Natural killer cell (primary cell): ENCODE measurements at regions not wholly inside any gene's neighbourhood (a gene's known extent, or its start where the extent isn't known, plus 50 kb on each side); places are given as distances from the start of the nearest gene placed in this dataset.

Experiments used
- ATAC-seq, 3 donors: fragments of 150-1000 bp in 2 of 3; fragments of 200-7000 bp in 1 of 3; cut with Tn5 transposase; 1 replicate in 1 of 3; 2 replicates in 2 of 3; pipeline ENCODE4 v1.10.0; 2021; ENCODE audit warnings: mild to moderate bottlenecking in 2 of 3, moderate library complexity in 2 of 3
- DNase-seq, 2 donors: peaks; one replicate each; pipeline versions ENCODE4 v3.0.0 to v3.0.0-alpha.2; 2013 to 2021; ENCODE audit warnings: mixed read lengths in 1 of 2
- H3K27ac ChIP-seq: one replicate; pipeline ENCODE4 v1.5.1; 2013; ENCODE audit warnings: mild to moderate bottlenecking, low read length
- H3K27me3 ChIP-seq: one replicate; pipeline ENCODE4 v1.6.1; 2013; ENCODE audit warnings: low read length; ENCODE audit not compliant: control insufficient read depth, insufficient read depth
- H3K36me3 ChIP-seq: one replicate; pipeline ENCODE4 v1.6.1; 2013; ENCODE audit warnings: low read length; ENCODE audit not compliant: control insufficient read depth, insufficient read depth
- H3K4me1 ChIP-seq: one replicate; pipeline ENCODE4 v1.6.1; 2013; ENCODE audit warnings: low read length; ENCODE audit not compliant: control insufficient read depth, insufficient read depth
- H3K4me3 ChIP-seq: one replicate; pipeline ENCODE4 v1.5.1; 2013; ENCODE audit warnings: low read length
- H3K9me3 ChIP-seq: one replicate; pipeline ENCODE4 v1.6.1; 2013; ENCODE audit warnings: low read length; ENCODE audit not compliant: control insufficient read depth, insufficient read depth
- H3K27ac Mint-ChIP-seq, 2 donors: one replicate each; pipeline ENCODE4 v1.8.0; 2022; ENCODE audit warnings: mild to moderate bottlenecking in 2 of 2, mixed read lengths in 2 of 2, moderate library complexity in 1 of 2
- H3K27me3 Mint-ChIP-seq, 2 donors: one replicate each; pipeline ENCODE4 v1.8.0; 2022; ENCODE audit warnings: low read depth in 2 of 2, mixed read lengths in 2 of 2
- H3K36me3 Mint-ChIP-seq: one replicate; pipeline ENCODE4 v1.8.0; 2022; ENCODE audit warnings: mixed read lengths
- H3K4me1 Mint-ChIP-seq, 2 donors: one replicate each; pipeline ENCODE4 v1.8.0; 2022; ENCODE audit warnings: mixed read lengths in 2 of 2
- H3K4me3 Mint-ChIP-seq: one replicate; pipeline ENCODE4 v1.8.0; 2022; ENCODE audit warnings: mild to moderate bottlenecking, moderate library complexity, mixed read lengths
- H3K9me3 Mint-ChIP-seq, 2 donors: one replicate each; pipeline ENCODE4 v1.8.0; 2022; ENCODE audit warnings: mixed read lengths in 2 of 2
- CTCF ChIP-seq: fragments of 200-600 bp; IDR thresholded peaks from one replicate; pipeline ENCODE4 v1.8.0; 2022; ENCODE audit warnings: antibody characterized with exemption
- WGBS: methylation state at CpG from one replicate; pipeline ENCODE4 v1.1.7; 2013; ENCODE audit warnings: missing lambda C conversion rate; ENCODE audit not compliant: insufficient coverage; 5-methylcytosine and 5-hydroxymethylcytosine counted together
- intact Hi-C: fragments of 100-400 bp; cut with micrococcal nuclease; formaldehyde crosslinking; loops from one replicate; pipeline ENCODE4 v1.14.2; 2022

GRCh38 chr13:103694471-103694870 lies 628.3 kb upstream of the SLC10A2 start:
- Histone ChIP-seq H3K4me3 (no peak overlapping the region), H3K27me3 (no peaks in the 10 kb centered on the region), H3K9me3 (no peaks in the 10 kb centered on the region), H3K36me3 (no peaks in the 10 kb centered on the region), H3K27ac (no peak overlapping the region), H3K4me1 (no peaks in the 10 kb centered on the region)
- no peak for TF ChIP-seq CTCF
- Mint-ChIP-seq H3K9me3 (peaks cover 13 to 18% of the 10 kb centered on the region in 2 donors), H3K4me3 (no peak overlapping the region), H3K27me3 (no peaks in the 10 kb centered on the region), H3K36me3 (peaks cover 5% of the 10 kb centered on the region), H3K4me1 (no peaks in the 10 kb centered on the region), H3K27ac (no peak overlapping the region)
- DNase-seq (no peak), ATAC-seq (no peak)
- intact Hi-C loops, result no loop called here
- 94% methylated on average over 2 of the region's 4 CpGs for WGBS

- ATAC-seq, result no peak
- Mint-ChIP-seq H3K4me3 (no peak overlapping the region), H3K27ac (no peak overlapping the region), H3K4me1 (no peaks in the 10 kb centered on the region), H3K36me3 (peaks cover 5% of the 10 kb centered on the region), H3K9me3 (peaks cover 12 to 18% of the 10 kb centered on the region in 2 donors), H3K27me3 (no peaks in the 10 kb centered on the region)
- DNase-seq, result no peak
- no peaks in the 10 kb centered on the region for H3K27me3 ChIP-seq
- no peaks in the 10 kb centered on the region for H3K9me3 ChIP-seq
- no peak overlapping the region for H3K4me3 ChIP-seq
- intact Hi-C loops, result no loop called here
- no peak overlapping the region for H3K27ac ChIP-seq
- no peaks in the 10 kb centered on the region for H3K36me3 ChIP-seq
- no peaks in the 10 kb centered on the region for H3K4me1 ChIP-seq
- no peak for TF ChIP-seq CTCF
- WGBS, result 52% methylated on average over 3 of the region's 5 CpGs
These were observed 627.8 kb upstream of the SLC10A2 start for GRCh38 chr13:103694033-103694432.

GRCh38 chr13:103692442-103692841 lies 626.2 kb upstream of the SLC10A2 start:
- Mint-ChIP-seq H3K9me3 (peaks cover 5 to 20% of the 10 kb centered on the region in 2 donors), H3K4me3 (no peak overlapping the region), H3K36me3 (no peaks in the 10 kb centered on the region), H3K27me3 (no peaks in the 10 kb centered on the region), H3K27ac (no peak overlapping the region), H3K4me1 (no peaks in the 10 kb centered on the region)
- DNase-seq (no peak), ATAC-seq (no peak)
- intact Hi-C loops, result no loop called here
- Histone ChIP-seq H3K4me3 (no peak overlapping the region), H3K27me3 (no peaks in the 10 kb centered on the region), H3K9me3 (no peaks in the 10 kb centered on the region), H3K27ac (no peak overlapping the region), H3K36me3 (no peaks in the 10 kb centered on the region), H3K4me1 (no peaks in the 10 kb centered on the region)
- 76% methylated on average over 4 of the region's 4 CpGs for WGBS
- TF ChIP-seq CTCF, result no peak

- Histone ChIP-seq H3K4me3 (no peak overlapping the region), H3K4me1 (no peaks in the 10 kb centered on the region), H3K27ac (no peak overlapping the region), H3K9me3 (no peaks in the 10 kb centered on the region), H3K27me3 (no peaks in the 10 kb centered on the region), H3K36me3 (no peaks in the 10 kb centered on the region)
- no peak for TF ChIP-seq CTCF
- ATAC-seq, result no peak
- Mint-ChIP-seq H3K27me3 (no peaks in the 10 kb centered on the region), H3K4me3 (no peak overlapping the region), H3K4me1 (no peaks in the 10 kb centered on the region), H3K9me3 (peaks cover 10 to 12% of the 10 kb centered on the region in 2 donors), H3K27ac (no peak overlapping the region), H3K36me3 (no peaks in the 10 kb centered on the region)
- intact Hi-C loops, result no loop called here
- no peak for DNase-seq
These were observed 610.1 kb upstream of the SLC10A2 start for GRCh38 chr13:103676329-103676728.
